Activated naive CD8-positive, alpha-beta T cell (primary cell): ENCODE measurements at regions not wholly inside any gene's neighbourhood (a gene's known extent, or its start where the extent isn't known, plus 50 kb on each side); places are given as distances from the start of the nearest gene placed in this dataset.

Experiments used
- H3K27ac Mint-ChIP-seq: one replicate; pipeline ENCODE4 v1.8.0; 2021; ENCODE audit warnings: mixed read lengths
- H3K27me3 Mint-ChIP-seq: one replicate; pipeline ENCODE4 v1.8.0; 2021; ENCODE audit warnings: mixed read lengths
- H3K36me3 Mint-ChIP-seq: one replicate; pipeline ENCODE4 v1.8.0; 2021; ENCODE audit warnings: mixed read lengths
- H3K4me1 Mint-ChIP-seq: one replicate; pipeline ENCODE4 v1.8.0; 2021; ENCODE audit warnings: low read depth, mixed read lengths
- H3K4me3 Mint-ChIP-seq: one replicate; pipeline ENCODE4 v1.8.0; 2021; ENCODE audit warnings: mild to moderate bottlenecking, mixed read lengths
- H3K9me3 Mint-ChIP-seq: one replicate; pipeline ENCODE4 v1.8.0; 2021; ENCODE audit warnings: low read depth, mixed read lengths

GRCh38 chr10:55062349-55062748 lies 261.3 kb upstream of the PCDH15 start:
- H3K9me3 Mint-ChIP-seq: no peaks in the 10 kb centered on the region
- no peaks in the 10 kb centered on the region for H3K36me3 Mint-ChIP-seq
- H3K27me3 Mint-ChIP-seq: no peaks in the 10 kb centered on the region
- H3K27ac Mint-ChIP-seq: no peak overlapping the region
- no peaks in the 10 kb centered on the region for H3K4me1 Mint-ChIP-seq
- no peak overlapping the region for H3K4me3 Mint-ChIP-seq

GRCh38 chr10:55058800-55059199 lies 257.8 kb upstream of the PCDH15 start:
- no peaks in the 10 kb centered on the region for H3K36me3 Mint-ChIP-seq
- H3K4me1 Mint-ChIP-seq: no peaks in the 10 kb centered on the region
- H3K27ac Mint-ChIP-seq: no peak overlapping the region
- no peaks in the 10 kb centered on the region for H3K27me3 Mint-ChIP-seq
- no peak overlapping the region for H3K4me3 Mint-ChIP-seq
- no peaks in the 10 kb centered on the region for H3K9me3 Mint-ChIP-seq

- no peaks in the 10 kb centered on the region for H3K27me3 Mint-ChIP-seq
- no peak overlapping the region for H3K27ac Mint-ChIP-seq
- H3K4me3 Mint-ChIP-seq: no peak overlapping the region
- H3K4me1 Mint-ChIP-seq: no peaks in the 10 kb centered on the region
- peaks cover 4% of the 10 kb centered on the region for H3K9me3 Mint-ChIP-seq
- H3K36me3 Mint-ChIP-seq: no peaks in the 10 kb centered on the region
Observed at GRCh38 chr10:55051515-55051914, 250.5 kb upstream of the PCDH15 start.

GRCh38 chr10:55048830-55049498 lies 247.9 kb upstream of the PCDH15 start:
- Mint-ChIP-seq H3K9me3 (peaks cover 10% of the 10 kb centered on the region), H3K36me3 (no peaks in the 10 kb centered on the region), H3K27ac (no peak overlapping the region), H3K4me3 (no peak overlapping the region), H3K27me3 (no peaks in the 10 kb centered on the region), H3K4me1 (no peaks in the 10 kb centered on the region)

GRCh38 chr10:55043540-55043939 lies 242.5 kb upstream of the PCDH15 start:
- Mint-ChIP-seq H3K27ac (no peak overlapping the region), H3K9me3 (peaks cover 11% of the 10 kb centered on the region)

GRCh38 chr10:55033061-55033460 lies 232.0 kb upstream of the PCDH15 start:
- no peaks in the 10 kb centered on the region for H3K4me1 Mint-ChIP-seq
- no peak overlapping the region for H3K27ac Mint-ChIP-seq
- H3K27me3 Mint-ChIP-seq: no peaks in the 10 kb centered on the region
- no peak overlapping the region for H3K4me3 Mint-ChIP-seq
- no peaks in the 10 kb centered on the region for H3K36me3 Mint-ChIP-seq
- peaks cover 8% of the 10 kb centered on the region for H3K9me3 Mint-ChIP-seq

More at GRCh38 chr10:55043540-55043939, 242.5 kb upstream of the PCDH15 start:
- Mint-ChIP-seq H3K4me1 (no peaks in the 10 kb centered on the region), H3K36me3 (no peaks in the 10 kb centered on the region), H3K27me3 (no peaks in the 10 kb centered on the region), H3K4me3 (no peak overlapping the region)

GRCh38 chr10:55024713-55025112 lies 223.7 kb upstream of the PCDH15 start:
- peaks cover 15% of the 10 kb centered on the region for H3K9me3 Mint-ChIP-seq
- H3K4me3 Mint-ChIP-seq: no peak overlapping the region
- H3K27ac Mint-ChIP-seq: no peak overlapping the region
- no peaks in the 10 kb centered on the region for H3K27me3 Mint-ChIP-seq
- no peaks in the 10 kb centered on the region for H3K36me3 Mint-ChIP-seq
- H3K4me1 Mint-ChIP-seq: no peaks in the 10 kb centered on the region

DNA sequence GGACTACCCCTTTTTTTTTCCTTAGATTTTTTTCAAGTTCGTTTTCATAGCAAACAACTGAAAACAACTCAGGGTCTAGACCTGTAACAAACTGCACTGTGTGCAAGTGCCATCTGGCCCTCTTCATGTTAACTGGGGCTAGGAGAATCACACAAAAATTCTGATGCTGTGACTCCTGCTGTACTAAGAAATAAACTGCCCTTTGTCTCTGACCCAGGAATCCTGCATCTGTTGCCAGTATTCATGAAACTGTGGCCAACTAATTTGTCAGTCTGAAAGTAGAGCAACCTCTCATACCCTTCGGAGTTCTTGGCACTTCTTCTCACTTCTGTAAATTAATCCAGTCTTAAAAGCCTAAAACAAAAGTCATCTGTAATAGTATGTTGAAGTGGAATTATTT lies 218.4 kb upstream of the PCDH15 start:
- Mint-ChIP-seq H3K9me3 (peaks cover 4% of the 10 kb centered on the region), H3K27me3 (no peaks in the 10 kb centered on the region), H3K36me3 (no peaks in the 10 kb centered on the region), H3K27ac (no peak overlapping the region), H3K4me1 (no peaks in the 10 kb centered on the region), H3K4me3 (no peak overlapping the region)

GRCh38 chr10:55013318-55013717 lies 212.3 kb upstream of the PCDH15 start:
- H3K9me3 Mint-ChIP-seq: peaks cover 8% of the 10 kb centered on the region
- H3K36me3 Mint-ChIP-seq: no peaks in the 10 kb centered on the region
- no peaks in the 10 kb centered on the region for H3K27me3 Mint-ChIP-seq
- H3K4me1 Mint-ChIP-seq: no peaks in the 10 kb centered on the region
- H3K4me3 Mint-ChIP-seq: no peak overlapping the region
- H3K27ac Mint-ChIP-seq: no peak overlapping the region

GRCh38 chr10:55002420-55002819 lies 201.4 kb upstream of the PCDH15 start:
- Mint-ChIP-seq H3K36me3 (no peaks in the 10 kb centered on the region), H3K27me3 (no peaks in the 10 kb centered on the region), H3K4me1 (no peaks in the 10 kb centered on the region), H3K9me3 (peaks cover 7% of the 10 kb centered on the region), H3K27ac (no peak overlapping the region), H3K4me3 (no peak overlapping the region)

- H3K27me3 Mint-ChIP-seq: no peaks in the 10 kb centered on the region
- H3K27ac Mint-ChIP-seq: no peak overlapping the region
- peaks cover 7% of the 10 kb centered on the region for H3K9me3 Mint-ChIP-seq
- no peak overlapping the region for H3K4me3 Mint-ChIP-seq
- H3K4me1 Mint-ChIP-seq: no peaks in the 10 kb centered on the region
- no peaks in the 10 kb centered on the region for H3K36me3 Mint-ChIP-seq
Observed at GRCh38 chr10:55001422-55001821, 200.4 kb upstream of the PCDH15 start.

DNA sequence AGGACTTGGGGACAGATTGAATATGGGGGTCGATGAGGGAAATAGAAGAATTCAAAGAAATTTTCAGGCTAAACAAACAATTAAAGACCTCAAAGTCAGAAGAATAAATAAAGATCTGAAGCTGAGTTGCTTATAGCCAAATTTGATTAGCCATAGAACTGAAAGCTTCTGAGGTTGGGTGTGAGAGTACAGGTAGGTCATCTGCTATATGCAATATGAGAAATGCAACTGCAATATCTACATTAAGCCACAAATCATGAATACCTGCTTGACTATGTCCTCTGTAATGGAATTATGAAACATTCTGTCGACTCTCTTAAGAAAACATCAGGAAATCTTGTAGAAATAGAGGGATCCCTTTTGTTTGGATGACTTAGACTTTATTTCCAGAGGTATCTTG lies 192.1 kb upstream of the PCDH15 start:
- Mint-ChIP-seq H3K27ac (no peak overlapping the region), H3K27me3 (no peaks in the 10 kb centered on the region), H3K36me3 (no peaks in the 10 kb centered on the region), H3K9me3 (peaks cover 2% of the 10 kb centered on the region), H3K4me3 (no peak overlapping the region), H3K4me1 (no peaks in the 10 kb centered on the region)

- no peaks in the 10 kb centered on the region for H3K9me3 Mint-ChIP-seq
- H3K36me3 Mint-ChIP-seq: no peaks in the 10 kb centered on the region
- no peak overlapping the region for H3K4me3 Mint-ChIP-seq
- H3K4me1 Mint-ChIP-seq: no peaks in the 10 kb centered on the region
- no peak overlapping the region for H3K27ac Mint-ChIP-seq
- no peaks in the 10 kb centered on the region for H3K27me3 Mint-ChIP-seq
Observed at GRCh38 chr10:54985732-54986131, 184.7 kb upstream of the PCDH15 start.

DNA sequence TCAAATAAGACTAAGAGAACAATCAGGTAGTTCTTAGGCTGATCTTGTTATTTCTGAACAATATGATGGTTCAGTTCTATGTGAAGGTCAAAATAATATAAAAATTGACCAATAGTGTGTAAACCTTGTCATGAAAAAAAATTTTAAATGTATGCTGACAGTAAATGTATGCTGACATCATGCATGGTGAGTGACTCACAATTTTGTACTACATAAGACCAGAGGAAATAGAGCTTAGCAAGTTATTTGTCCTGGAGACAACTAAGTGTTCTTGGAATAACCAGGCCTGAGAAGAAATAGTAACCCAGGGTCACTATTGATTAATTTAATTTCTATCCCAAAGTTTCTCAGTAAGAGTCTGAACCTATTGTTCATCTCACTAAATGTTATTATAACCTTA lies 182.2 kb upstream of the PCDH15 start:
- H3K4me3 Mint-ChIP-seq: no peak overlapping the region
- H3K27ac Mint-ChIP-seq: no peak overlapping the region
- no peaks in the 10 kb centered on the region for H3K9me3 Mint-ChIP-seq
- no peaks in the 10 kb centered on the region for H3K4me1 Mint-ChIP-seq
- H3K27me3 Mint-ChIP-seq: no peaks in the 10 kb centered on the region
- no peaks in the 10 kb centered on the region for H3K36me3 Mint-ChIP-seq

- Mint-ChIP-seq H3K36me3 (no peaks in the 10 kb centered on the region), H3K27me3 (no peaks in the 10 kb centered on the region), H3K9me3 (peaks cover 7% of the 10 kb centered on the region), H3K4me3 (no peak overlapping the region), H3K27ac (no peak overlapping the region), H3K4me1 (no peaks in the 10 kb centered on the region)
Observed at GRCh38 chr10:54962134-54962900, 161.3 kb upstream of the PCDH15 start.

DNA sequence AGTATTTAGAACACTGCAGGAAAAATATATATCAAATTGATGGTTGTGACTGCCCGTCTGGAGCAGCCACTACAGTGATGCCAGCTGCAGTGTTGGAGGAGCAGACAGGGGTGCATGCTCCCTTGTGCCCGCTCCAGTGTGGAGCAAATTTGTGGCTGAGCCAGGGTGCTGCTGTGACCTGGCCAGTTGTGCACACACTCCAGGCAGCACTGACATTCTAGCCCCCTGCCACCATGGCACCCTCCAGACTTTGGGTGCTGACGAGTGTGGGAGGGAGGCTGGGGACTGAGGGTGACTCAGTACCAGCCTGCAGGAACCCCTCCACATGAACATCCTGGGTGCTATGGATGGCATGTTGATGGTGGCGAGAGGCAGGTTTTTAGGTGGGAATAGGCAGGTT lies 160.0 kb upstream of the PCDH15 start:
- no peak overlapping the region for H3K4me3 Mint-ChIP-seq
- H3K4me1 Mint-ChIP-seq: no peaks in the 10 kb centered on the region
- H3K9me3 Mint-ChIP-seq: peaks cover 7% of the 10 kb centered on the region
- no peaks in the 10 kb centered on the region for H3K27me3 Mint-ChIP-seq
- no peak overlapping the region for H3K27ac Mint-ChIP-seq
- H3K36me3 Mint-ChIP-seq: no peaks in the 10 kb centered on the region
